ENCODE measurements at regions not wholly inside any gene's neighbourhood (a gene's known extent, or its start where the extent isn't known, plus 50 kb on each side); places are given as distances from the start of the nearest gene placed in this dataset.

GRCh38 chr20:17061715-17062114 lies 165.1 kb upstream of the PCSK2 start:
- Histone ChIP-seq H3K9me3 (ENCODE audit: low read depth, low read length) (no peaks in the 10 kb centered on the region), H3K79me2 (ENCODE audit: insufficient read depth, low read length) (no peaks in the 10 kb centered on the region), H3K27me3 (ENCODE audit: insufficient read depth, low read length) (no peaks in the 10 kb centered on the region), H3K36me3 (ENCODE audit: insufficient read depth, low read length) (no peaks in the 10 kb centered on the region), H4K20me1 (ENCODE audit: insufficient read depth, low read length) (no peaks in the 10 kb centered on the region), H3K4me3 (ENCODE audit: insufficient read depth, low read length) (no peak overlapping the region), H3K4me1 (ENCODE audit: insufficient read depth, low read length) (no peaks in the 10 kb centered on the region), H3K27ac (ENCODE audit: low read depth, low read length) (no peak overlapping the region), H2AFZ (ENCODE audit: low read length) (no peak overlapping the region), H3K4me2 (ENCODE audit: insufficient read depth, low read length) (no peak overlapping the region)
- no peak for TF ChIP-seq CTCF (IDR thresholded peaks at IDR 0.05; ENCODE audit: extremely low read depth, low read depth, low read length)
- DNase-seq (ENCODE audit: insufficient read length, low spot score, missing footprints): no peak

GRCh38 chr20:17062712-17063111 lies 164.1 kb upstream of the PCSK2 start:
- no peak for TF ChIP-seq CTCF (IDR thresholded peaks at IDR 0.05; ENCODE audit: extremely low read depth, low read depth, low read length)
- Histone ChIP-seq H3K4me1 (ENCODE audit: insufficient read depth, low read length) (no peaks in the 10 kb centered on the region), H3K36me3 (ENCODE audit: insufficient read depth, low read length) (no peaks in the 10 kb centered on the region), H2AFZ (ENCODE audit: low read length) (no peak overlapping the region), H3K4me2 (ENCODE audit: insufficient read depth, low read length) (no peak overlapping the region), H3K79me2 (ENCODE audit: insufficient read depth, low read length) (no peaks in the 10 kb centered on the region), H3K9me3 (ENCODE audit: low read depth, low read length) (no peaks in the 10 kb centered on the region), H3K27me3 (ENCODE audit: insufficient read depth, low read length) (no peaks in the 10 kb centered on the region), H3K27ac (ENCODE audit: low read depth, low read length) (no peak overlapping the region), H4K20me1 (ENCODE audit: insufficient read depth, low read length) (no peaks in the 10 kb centered on the region), H3K4me3 (ENCODE audit: insufficient read depth, low read length) (no peak overlapping the region)
- DNase-seq (ENCODE audit: insufficient read length, low spot score, missing footprints): no peak

GRCh38 chr20:17066902-17067301 lies 159.9 kb upstream of the PCSK2 start:
- Histone ChIP-seq H3K27me3 (ENCODE audit: insufficient read depth, low read length) (no peaks in the 10 kb centered on the region), H3K36me3 (ENCODE audit: insufficient read depth, low read length) (no peaks in the 10 kb centered on the region), H3K27ac (ENCODE audit: low read depth, low read length) (no peak overlapping the region), H3K4me1 (ENCODE audit: insufficient read depth, low read length) (no peaks in the 10 kb centered on the region), H3K4me2 (ENCODE audit: insufficient read depth, low read length) (no peak overlapping the region), H2AFZ (ENCODE audit: low read length) (no peak overlapping the region), H3K79me2 (ENCODE audit: insufficient read depth, low read length) (no peaks in the 10 kb centered on the region), H4K20me1 (ENCODE audit: insufficient read depth, low read length) (no peaks in the 10 kb centered on the region), H3K9me3 (ENCODE audit: low read depth, low read length) (no peaks in the 10 kb centered on the region), H3K4me3 (ENCODE audit: insufficient read depth, low read length) (no peak overlapping the region)
- no peak for TF ChIP-seq CTCF (IDR thresholded peaks at IDR 0.05; ENCODE audit: extremely low read depth, low read depth, low read length)
- DNase-seq (ENCODE audit: insufficient read length, low spot score, missing footprints): no peak

GRCh38 chr20:17068084-17068711 lies 158.6 kb upstream of the PCSK2 start:
- H3K4me2 ChIP-seq (ENCODE audit: insufficient read depth, low read length): no peak overlapping the region
- H2AFZ ChIP-seq (ENCODE audit: low read length): no peak overlapping the region
- H3K4me3 ChIP-seq (ENCODE audit: insufficient read depth, low read length): no peak overlapping the region
- no peaks in the 10 kb centered on the region for H3K4me1 ChIP-seq (ENCODE audit: insufficient read depth, low read length)
- H4K20me1 ChIP-seq (ENCODE audit: insufficient read depth, low read length): no peaks in the 10 kb centered on the region
- no peaks in the 10 kb centered on the region for H3K27me3 ChIP-seq (ENCODE audit: insufficient read depth, low read length)
- TF ChIP-seq CTCF (IDR thresholded peaks at IDR 0.05; ENCODE audit: extremely low read depth, low read depth, low read length): no peak
- no peaks in the 10 kb centered on the region for H3K36me3 ChIP-seq (ENCODE audit: insufficient read depth, low read length)
- DNase-seq (ENCODE audit: insufficient read length, low spot score, missing footprints): no peak
- no peaks in the 10 kb centered on the region for H3K9me3 ChIP-seq (ENCODE audit: low read depth, low read length)
- H3K79me2 ChIP-seq (ENCODE audit: insufficient read depth, low read length): no peaks in the 10 kb centered on the region
- no peak overlapping the region for H3K27ac ChIP-seq (ENCODE audit: low read depth, low read length)
